OCI-LY7 (cell line): ENCODE measurements at regions not wholly inside any gene's neighbourhood (a gene's known extent, or its start where the extent isn't known, plus 50 kb on each side); places are given as distances from the start of the nearest gene placed in this dataset.

ENCODE experiments used
- BruUV-seq: library from RNA; stranded (reverse); fragments of 400-500 nt; replicated peaks from 2 replicates; lab custom pipeline; 2021; lab: Mats Ljungman, UMichigan
- CTCF ChIA-PET: fragments of 300-600 bp; sonication (Branson Sonifier 250); formaldehyde crosslinking; loops from one replicate; lab custom pipeline; 2022; ENCODE audit warnings: antibody characterized with exemption; ENCODE audit not compliant: unreplicated experiment; lab: Charles Lee
- POLR2A ChIA-PET: fragments of 300-600 bp; sonication (Branson Sonifier 250); formaldehyde crosslinking; loops from one replicate; lab custom pipeline; 2022; ENCODE audit warnings: antibody characterized with exemption; lab: Charles Lee
- DNase-seq: peaks from one replicate; pipeline ENCODE4 v3.0.0-alpha.2; 2015; ENCODE audit warnings: low spot score
- H2AFZ ChIP-seq: fragments of 200-600 bp; sonication (generic), shearing (Covaris generic); 2 replicates; pipeline ENCODE4 v1.6.1; 2014; ENCODE audit warnings: mild to moderate bottlenecking, antibody characterized with exemption, low read length, moderate library complexity
- H3K27ac ChIP-seq: fragments of 200-600 bp; sonication (generic); 2 replicates; pipeline ENCODE4 v1.5.1; 2014; ENCODE audit warnings: mixed run types, low read depth, mild to moderate bottlenecking, moderate library complexity, low read length, inconsistent platforms; ENCODE audit not compliant: poor library complexity, severe bottlenecking
- H3K36me3 ChIP-seq: fragments of 200-600 bp; sonication (generic); 2 replicates; pipeline ENCODE4 v1.6.1; 2014; ENCODE audit warnings: mild to moderate bottlenecking, antibody characterized with exemption, low read length, moderate library complexity, mixed read lengths; ENCODE audit not compliant: insufficient read depth
- H3K4me1 ChIP-seq: fragments of 200-600 bp; sonication (generic); 2 replicates; pipeline ENCODE4 v1.5.1; 2014; ENCODE audit warnings: mild to moderate bottlenecking, low read length; ENCODE audit not compliant: insufficient read depth, poor library complexity, severe bottlenecking
- H3K4me2 ChIP-seq: fragments of 200-600 bp; sonication (generic); 2 replicates; pipeline ENCODE4 v1.6.1; 2014; ENCODE audit warnings: mild to moderate bottlenecking, low read length
- H3K4me3 ChIP-seq: fragments of 200-600 bp; sonication (generic); 2 replicates; pipeline ENCODE4 v1.5.1; 2014; ENCODE audit warnings: mild to moderate bottlenecking, low read depth, low read length; ENCODE audit not compliant: poor library complexity, severe bottlenecking
- H3K79me2 ChIP-seq: fragments of 200-600 bp; sonication (generic); 2 replicates; pipeline ENCODE4 v1.6.1; 2016; ENCODE audit warnings: low read depth, mild to moderate bottlenecking, low read length, moderate library complexity, mixed read lengths; ENCODE audit not compliant: insufficient read depth
- H3K9me2 ChIP-seq: fragments of 200-600 bp; sonication (generic); 2 replicates; pipeline ENCODE4 v1.6.1; 2016; ENCODE audit warnings: mild to moderate bottlenecking, low read length, mixed read lengths; ENCODE audit not compliant: insufficient read depth
- H3K9me3 ChIP-seq: fragments of 200-600 bp; sonication (generic); 2 replicates; pipeline ENCODE4 v1.6.1; 2014; ENCODE audit warnings: mild to moderate bottlenecking, mixed run types, low read length, mixed read lengths
- H4K20me1 ChIP-seq: fragments of 200-600 bp; sonication (generic); 2 replicates; pipeline ENCODE4 v1.6.1; 2014; ENCODE audit warnings: mild to moderate bottlenecking, antibody characterized with exemption, low read length, moderate library complexity, mixed read lengths; ENCODE audit not compliant: insufficient read depth
- CTCF ChIP-seq: fragments of 200-600 bp; sonication (generic); conservative IDR thresholded peaks from 2 replicates; pipeline ENCODE4 v1.5.1; 2014; ENCODE audit warnings: mild to moderate bottlenecking, antibody characterized with exemption, low read length, moderate library complexity, mixed read lengths
- EZH2phosphoT487 ChIP-seq: fragments of 200-600 bp; sonication (generic); IDR thresholded peaks from 2 replicates; pipeline ENCODE4 v1.6.1; 2018; ENCODE audit warnings: low read depth, borderline replicate concordance, mild to moderate bottlenecking, mixed run types, antibody characterized with exemption, low read length, moderate library complexity, mixed read lengths
- intact Hi-C: fragments of 100-400 bp; cut with micrococcal nuclease; formaldehyde crosslinking; loops from one replicate; pipeline ENCODE4 v1.10.0; 2022; ENCODE audit not compliant: unreplicated experiment

- ChIA-PET POLR2A (interaction anchor here (0.6 kb wide), 1 partner anchor 400 kb away, joined by 3 read pairs; no protein-coding TSS in a partner anchor), CTCF (no interaction called here)
- Histone ChIP-seq H3K79me2 (no peaks in the 10 kb centered on the region), H3K27ac (no peak overlapping the region), H3K36me3 (no peaks in the 10 kb centered on the region), H3K4me1 (peaks cover 21% of the 10 kb centered on the region), H4K20me1 (no peaks in the 10 kb centered on the region), H3K9me2 (no peaks in the 10 kb centered on the region), H2AFZ (no peak overlapping the region), H3K4me3 (no peak overlapping the region), H3K9me3 (no peaks in the 10 kb centered on the region), H3K4me2 (no peak overlapping the region)
- DNase-seq, result no peak
- intact Hi-C loops, result no loop called here
- no peak for TF ChIP-seq EZH2phosphoT487
- TF ChIP-seq CTCF, result no peak
- BruUV-seq, result no TSS peak
These were observed 94.1 kb upstream of the KLF6 start for GRCh38 chr10:3879073-3879472.

DNA sequence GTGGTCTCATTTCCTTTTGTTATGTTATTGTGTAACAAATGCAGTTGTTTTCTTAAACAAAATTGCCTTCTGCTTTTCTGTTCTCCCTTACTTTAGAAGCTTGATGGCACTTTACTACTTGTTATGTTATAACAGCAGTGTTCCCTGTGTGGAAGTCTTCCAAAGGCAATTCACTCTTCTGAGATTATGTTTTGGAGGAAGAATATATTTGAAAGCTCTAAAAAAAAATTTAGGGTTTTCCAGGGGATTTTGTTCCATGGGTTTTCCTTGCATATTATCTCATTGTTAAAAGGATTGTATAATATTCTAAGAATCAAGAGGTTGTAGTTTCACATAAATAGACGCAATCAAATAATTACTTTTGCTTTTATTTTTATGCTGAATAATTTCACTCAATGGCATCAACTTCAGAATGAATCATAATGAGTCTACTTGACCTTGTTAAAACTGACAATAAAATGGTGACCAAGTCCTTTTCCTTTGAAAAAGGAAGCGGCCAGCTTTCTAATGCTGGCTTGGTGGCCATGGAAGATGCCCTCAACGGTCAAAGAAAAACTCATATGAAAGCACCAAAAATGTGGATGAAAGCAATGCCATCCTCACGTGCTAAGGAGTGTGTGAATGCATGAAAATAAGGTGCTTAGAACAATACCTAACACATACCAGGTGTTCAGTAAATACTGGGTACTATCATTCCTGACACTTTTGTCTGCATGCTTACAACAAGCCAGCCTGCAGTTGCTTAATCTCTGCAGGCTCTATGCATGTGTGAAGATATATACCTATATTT, 92.4 kb upstream of the KLF6 start:
- H3K27ac ChIP-seq, result no peak overlapping the region
- no peaks in the 10 kb centered on the region for H3K9me2 ChIP-seq
- BruUV-seq, result no TSS peak
- H3K9me3 ChIP-seq, result no peaks in the 10 kb centered on the region
- H3K4me2 ChIP-seq, result no peak overlapping the region
- H4K20me1 ChIP-seq, result no peaks in the 10 kb centered on the region
- ChIA-PET CTCF (interaction anchor here (0.8 kb wide), 1 partner anchor 253 kb away, joined by 3 read pairs; no protein-coding TSS in a partner anchor), POLR2A (interaction anchor here (0.7 to 0.9 kb wide), 2 partner anchors 9 to 20 kb away, joined by 3 to 5 read pairs; no protein-coding TSS in a partner anchor)
- H3K36me3 ChIP-seq, result no peaks in the 10 kb centered on the region
- intact Hi-C loops, result no loop called here
- H3K79me2 ChIP-seq, result no peaks in the 10 kb centered on the region
- no peak for DNase-seq
- no peak overlapping the region for H2AFZ ChIP-seq
- no peak overlapping the region for H3K4me3 ChIP-seq
- H3K4me1 ChIP-seq, result peaks cover 38% of the 10 kb centered on the region
- TF ChIP-seq EZH2phosphoT487, result no peak
- no peak for TF ChIP-seq CTCF

- H2AFZ ChIP-seq, result peak overlapping the region; percentile 55; the same call in 1 of the 2 replicates
- ChIA-PET CTCF (no interaction called here), POLR2A (interaction anchor here (0.7 to 0.9 kb wide), 2 partner anchors 9 to 21 kb away, joined by 3 to 5 read pairs; no protein-coding TSS in a partner anchor)
- no peaks in the 10 kb centered on the region for H3K9me2 ChIP-seq
- peaks cover 40% of the 10 kb centered on the region for H3K4me1 ChIP-seq
- H3K4me2 ChIP-seq, result no peak overlapping the region
- H3K4me3 ChIP-seq, result no peak overlapping the region
- no peaks in the 10 kb centered on the region for H3K36me3 ChIP-seq
- DNase-seq, result no peak
- TF ChIP-seq CTCF (no peak), EZH2phosphoT487 (no peak)
- no peaks in the 10 kb centered on the region for H3K9me3 ChIP-seq
- intact Hi-C loops, result no loop called here
- no peaks in the 10 kb centered on the region for H3K79me2 ChIP-seq
- no TSS peak for BruUV-seq
- H3K27ac ChIP-seq, result no peak overlapping the region
- no peaks in the 10 kb centered on the region for H4K20me1 ChIP-seq
These were observed 91.4 kb upstream of the KLF6 start for GRCh38 chr10:3876350-3876962.
